ENCODE measurements at regions not wholly inside any gene's neighbourhood (a gene's known extent, or its start where the extent isn't known, plus 50 kb on each side); places are given as distances from the start of the nearest gene placed in this dataset.
A peak's percentile ranks its signal among the peaks of the same experiment; 100 is the strongest.

DNA sequence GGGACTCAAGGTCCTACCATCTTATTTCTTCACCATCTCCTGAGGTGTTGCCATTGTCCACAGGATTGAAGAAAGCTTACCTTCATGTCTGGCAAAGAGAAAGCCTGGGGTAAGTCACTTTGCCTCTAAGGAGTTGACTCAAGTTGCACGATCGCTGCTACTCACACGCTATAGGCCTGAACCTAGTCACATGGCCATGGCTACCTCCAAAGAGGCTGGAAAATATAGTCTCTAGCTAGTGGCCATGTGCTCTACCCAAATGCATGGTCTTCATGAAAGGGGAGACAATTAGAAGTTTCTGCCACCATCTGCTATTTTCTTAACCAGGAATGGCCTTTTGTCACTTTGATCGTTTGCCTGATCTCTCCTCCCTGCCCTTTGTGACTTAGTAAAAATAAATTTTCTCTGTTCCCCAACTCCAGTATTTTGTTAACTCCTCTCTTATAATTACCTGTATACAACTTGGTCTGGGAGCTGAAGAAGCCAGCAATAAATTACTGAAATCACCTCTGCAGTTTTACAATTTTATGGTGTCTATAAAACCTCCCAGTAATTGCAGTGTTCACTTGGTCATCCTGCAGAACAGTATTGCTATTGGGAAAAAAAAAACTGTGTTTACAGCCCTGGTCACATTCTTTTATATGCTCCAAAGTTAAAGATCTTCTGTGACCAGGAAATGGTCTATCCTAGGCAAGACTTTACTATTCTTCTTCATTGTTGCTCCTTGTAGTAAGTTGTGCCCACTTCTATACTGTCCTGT lies 126.7 kb upstream of the TSPAN5 start:
- no peak overlapping the region for H3K4me3 Mint-ChIP-seq

DNA sequence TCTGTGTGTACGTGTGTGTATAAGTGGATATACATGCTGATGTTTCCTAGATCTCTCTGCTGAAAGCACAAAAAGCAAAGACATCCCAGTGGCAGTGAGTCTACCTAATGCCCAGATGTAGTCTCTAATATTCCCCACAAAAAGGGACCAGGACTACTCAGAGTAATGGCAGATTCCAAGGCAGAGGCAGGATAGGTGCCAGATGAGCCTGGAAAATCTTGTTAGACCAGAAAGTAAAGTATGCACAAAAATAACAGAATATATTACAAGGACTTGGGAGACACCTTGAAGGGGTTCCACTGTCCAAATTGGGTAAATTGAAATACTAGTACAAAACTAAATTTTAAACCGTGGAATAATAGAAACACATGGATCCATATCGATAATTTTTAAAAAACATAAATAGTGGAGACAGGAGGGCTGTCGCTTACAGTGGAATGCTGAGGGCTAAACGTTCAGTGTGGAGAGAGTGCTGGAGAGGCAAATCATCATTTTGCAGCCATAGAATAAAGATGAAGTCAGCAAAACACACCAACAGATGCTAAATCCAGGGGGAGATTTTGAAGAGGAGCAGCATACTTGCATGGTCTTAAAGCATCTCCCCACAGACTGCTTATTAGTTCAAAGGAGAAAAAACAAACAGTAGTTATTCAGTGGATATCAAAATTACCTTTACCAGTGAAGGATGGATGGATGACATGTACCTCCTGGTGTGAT lies 123.4 kb upstream of the TSPAN5 start:
- Mint-ChIP-seq H3K4me3 (no peak overlapping the region), H3K36me3 (no peaks in the 10 kb centered on the region), H3K9me3 (no peaks in the 10 kb centered on the region), H3K27me3 (peaks cover 16 to 54% (median 16%) of the 10 kb centered on the region in 3 donors), H3K4me1 (no peaks in the 10 kb centered on the region), H3K27ac (no peak overlapping the region)
- ATAC-seq (ENCODE audit: low read depth in 2 of 2), result no peak
- DNase-seq, result no peak

More for the DNA sequence above, 126.7 kb upstream of the TSPAN5 start:
- H3K9me3 Mint-ChIP-seq, result peaks cover 0 to 7% (median 0%) of the 10 kb centered on the region in 7 donors
- H3K4me1 Mint-ChIP-seq, result no peaks in the 10 kb centered on the region
- ATAC-seq (ENCODE audit: low read depth in 2 of 2) (no peak), DNase-seq (no peak)
- H3K36me3 Mint-ChIP-seq, result no peaks in the 10 kb centered on the region
- no peak overlapping the region for H3K27ac Mint-ChIP-seq
- H3K27me3 Mint-ChIP-seq, result peaks cover 16 to 37% (median 20%) of the 10 kb centered on the region in 3 donors

DNA sequence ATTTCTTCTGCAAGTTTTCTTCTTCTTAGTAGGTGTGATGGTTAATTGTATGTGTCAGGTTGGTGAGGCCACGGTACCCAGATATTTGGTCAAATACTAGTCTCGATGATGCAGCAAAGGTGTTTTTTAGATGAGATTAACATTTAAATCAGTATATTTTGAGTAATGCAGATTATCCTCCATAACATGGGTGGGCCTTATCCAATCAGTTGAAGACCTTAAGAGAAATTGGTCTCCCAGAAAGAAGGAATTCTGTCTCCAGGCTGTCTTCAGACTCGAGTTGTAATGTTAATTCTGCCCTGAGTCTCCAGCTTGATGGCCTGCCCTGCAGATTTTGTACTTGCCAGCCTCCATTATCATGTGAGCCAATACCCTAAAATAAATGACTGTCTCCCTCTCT lies 122.5 kb upstream of the TSPAN5 start:
- Mint-ChIP-seq H3K4me3 (no peak overlapping the region), H3K9me3 (no peaks in the 10 kb centered on the region)
- no peak for ATAC-seq (ENCODE audit: low read depth in 2 of 2)

DNA sequence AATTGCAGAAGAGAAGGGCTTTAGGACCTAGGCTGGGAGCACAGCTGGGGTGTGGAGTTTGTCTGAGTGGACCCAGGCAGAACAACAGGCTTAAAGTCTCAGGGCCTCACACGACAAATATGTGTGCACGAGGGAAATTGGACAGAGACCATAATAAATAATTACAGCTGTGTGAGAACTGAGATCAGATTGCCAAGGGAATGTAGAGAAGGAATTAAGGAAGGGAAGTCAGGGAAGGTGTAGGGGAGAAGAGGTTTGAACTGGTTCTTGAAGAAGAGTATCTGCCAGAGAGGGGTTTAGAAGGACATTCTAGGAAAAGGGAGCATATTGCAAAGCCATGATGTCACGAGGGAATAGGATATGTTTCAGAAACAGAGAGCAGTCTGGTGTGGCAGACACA lies 120.7 kb upstream of the TSPAN5 start:
- Mint-ChIP-seq H3K9me3 (peaks cover 0 to 5% (median 0%) of the 10 kb centered on the region in 7 donors), H3K36me3 (no peaks in the 10 kb centered on the region), H3K27ac (peak overlapping the region in 1 of 6 donors; percentile 12), H3K27me3 (peaks cover 9 to 48% (median 16%) of the 10 kb centered on the region in 3 donors), H3K4me3 (no peak overlapping the region), H3K4me1 (no peaks in the 10 kb centered on the region)
- no peak for DNase-seq
- ATAC-seq (ENCODE audit: low read depth in 2 of 2), result no peak

More for the DNA sequence above, 122.5 kb upstream of the TSPAN5 start:
- DNase-seq, result no peak
- H3K27me3 Mint-ChIP-seq, result peaks cover 9 to 54% (median 16%) of the 10 kb centered on the region in 3 donors
- no peaks in the 10 kb centered on the region for H3K4me1 Mint-ChIP-seq
- H3K27ac Mint-ChIP-seq, result no peak overlapping the region
- H3K36me3 Mint-ChIP-seq, result no peaks in the 10 kb centered on the region

DNA sequence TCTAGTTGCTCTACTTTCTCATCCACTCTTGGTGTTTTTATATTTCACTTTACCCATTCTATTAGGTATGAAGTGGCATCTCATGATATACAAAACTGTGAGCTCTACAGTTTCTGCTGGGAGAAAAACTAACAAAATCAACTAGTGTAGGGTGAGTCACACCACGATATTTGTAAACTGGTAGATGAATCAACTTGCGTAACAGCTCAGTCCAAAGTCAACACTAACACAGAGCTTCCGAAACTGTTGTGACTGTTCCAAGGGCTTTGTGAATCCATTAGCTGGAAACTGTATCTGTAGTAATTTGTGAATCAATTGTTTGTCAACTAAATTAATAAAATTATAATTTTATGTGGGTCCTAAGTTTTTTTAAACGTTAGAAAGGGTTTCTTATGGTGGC lies 119.8 kb upstream of the TSPAN5 start:
- ATAC-seq (ENCODE audit: low read depth in 2 of 2) (no peak), DNase-seq (no peak)
- Mint-ChIP-seq H3K4me3 (no peak overlapping the region), H3K4me1 (peaks cover 2 to 4% (median 4%) of the 10 kb centered on the region in 3 donors), H3K27me3 (peaks cover 6 to 44% (median 20%) of the 10 kb centered on the region in 3 donors), H3K27ac (no peak overlapping the region), H3K9me3 (peaks cover 0 to 5% (median 0%) of the 10 kb centered on the region in 7 donors), H3K36me3 (no peaks in the 10 kb centered on the region)

DNA sequence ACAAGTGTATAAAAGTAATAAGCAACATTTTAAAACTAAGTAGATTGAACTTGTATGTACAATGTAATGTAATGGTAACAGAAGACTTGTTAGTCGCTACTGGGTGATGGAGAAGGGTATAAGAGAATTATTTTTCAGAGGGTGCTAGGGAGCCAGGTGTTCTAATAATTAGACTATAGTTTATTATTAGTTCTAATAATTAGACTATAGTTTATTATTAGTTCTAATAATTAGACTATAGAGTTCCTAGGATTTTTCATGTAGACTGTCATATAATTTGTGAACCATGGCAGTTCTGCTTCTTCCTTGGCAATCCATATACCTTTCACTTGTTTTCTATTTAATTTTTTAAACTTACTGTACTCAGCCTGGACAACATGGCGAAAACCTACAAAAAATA lies 117.3 kb upstream of the TSPAN5 start:
- no peak for ATAC-seq (ENCODE audit: low read depth in 2 of 2)
- H3K36me3 Mint-ChIP-seq, result no peaks in the 10 kb centered on the region
- H3K4me1 Mint-ChIP-seq, result peaks cover 2 to 7% (median 5%) of the 10 kb centered on the region in 3 donors
- no peak for DNase-seq
- H3K27ac Mint-ChIP-seq, result no peak overlapping the region
- peaks cover 0 to 20% (median 6%) of the 10 kb centered on the region in 3 donors for H3K27me3 Mint-ChIP-seq
- no peak overlapping the region for H3K4me3 Mint-ChIP-seq
- H3K9me3 Mint-ChIP-seq, result peaks cover 0 to 5% (median 0%) of the 10 kb centered on the region in 7 donors

DNA sequence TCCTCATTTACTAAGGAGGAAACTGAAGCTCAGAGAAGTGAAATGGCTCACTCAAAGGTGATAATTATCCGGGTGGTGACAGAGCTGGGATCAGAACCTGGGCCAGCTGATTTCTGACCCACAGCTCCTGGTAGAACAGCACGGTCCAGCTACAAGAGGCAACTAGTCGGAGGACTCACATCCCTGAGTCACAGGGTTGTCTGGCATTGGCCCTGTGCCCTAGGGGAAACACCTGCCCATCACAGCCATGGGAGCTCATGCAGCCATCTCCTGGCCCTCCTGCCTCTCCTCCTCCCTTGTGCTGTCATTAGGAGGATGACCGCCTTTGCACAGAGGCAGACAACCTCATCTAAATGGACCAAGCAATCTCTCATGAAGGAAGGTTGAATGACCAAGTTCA lies 115.2 kb upstream of the TSPAN5 start:
- peaks cover 2 to 6% (median 4%) of the 10 kb centered on the region in 3 donors for H3K27me3 Mint-ChIP-seq
- no peaks in the 10 kb centered on the region for H3K36me3 Mint-ChIP-seq
- DNase-seq, result no peak
- H3K27ac Mint-ChIP-seq, result peak overlapping the region in 1 of 6 donors; percentile 24
- peaks cover 2 to 7% (median 5%) of the 10 kb centered on the region in 3 donors for H3K4me1 Mint-ChIP-seq
- no peak for ATAC-seq (ENCODE audit: low read depth in 2 of 2)
- H3K9me3 Mint-ChIP-seq, result peaks cover 2 to 16% (median 8%) of the 10 kb centered on the region in 7 donors
- H3K4me3 Mint-ChIP-seq, result no peak overlapping the region

DNA sequence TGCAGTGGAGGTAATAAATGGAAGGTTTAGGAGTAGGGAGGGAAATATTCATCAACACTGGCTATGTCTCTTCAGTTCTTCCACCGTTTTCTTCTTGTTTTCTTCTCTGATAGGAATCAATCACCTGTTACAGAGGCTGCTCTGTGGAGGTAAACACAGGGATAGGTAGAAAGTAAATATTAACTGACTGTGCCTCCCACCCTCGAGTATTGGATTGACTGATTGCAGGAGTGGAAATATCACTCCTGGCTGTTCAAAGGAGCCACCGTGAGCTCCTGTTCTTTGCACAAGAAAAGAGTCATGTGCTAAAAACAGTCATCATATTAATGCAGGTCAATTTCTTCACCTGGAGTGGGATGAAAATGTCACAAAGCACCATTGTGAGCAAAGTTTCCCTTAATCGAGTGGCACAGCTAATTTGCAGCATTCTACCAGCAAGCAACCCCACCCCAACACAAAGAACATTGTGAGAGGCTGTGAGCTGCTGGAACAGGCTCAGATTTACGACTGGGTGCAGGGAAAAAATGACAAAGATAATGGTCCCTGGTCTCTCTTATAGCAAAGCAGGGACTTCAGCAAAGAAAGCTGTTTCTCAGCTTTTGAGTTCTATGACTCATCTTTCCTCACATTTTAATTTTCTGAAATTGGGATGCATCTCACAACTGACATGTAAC lies 113.7 kb upstream of the TSPAN5 start:
- Mint-ChIP-seq H3K9me3 (peaks cover 5 to 18% (median 8%) of the 10 kb centered on the region in 7 donors), H3K27me3 (peaks cover 0 to 6% (median 4%) of the 10 kb centered on the region in 3 donors), H3K36me3 (no peaks in the 10 kb centered on the region), H3K4me1 (peaks cover 2 to 7% (median 5%) of the 10 kb centered on the region in 3 donors), H3K4me3 (no peak overlapping the region), H3K27ac (no peak overlapping the region)
- ATAC-seq (ENCODE audit: low read depth in 2 of 2) (no peak), DNase-seq (no peak)

DNA sequence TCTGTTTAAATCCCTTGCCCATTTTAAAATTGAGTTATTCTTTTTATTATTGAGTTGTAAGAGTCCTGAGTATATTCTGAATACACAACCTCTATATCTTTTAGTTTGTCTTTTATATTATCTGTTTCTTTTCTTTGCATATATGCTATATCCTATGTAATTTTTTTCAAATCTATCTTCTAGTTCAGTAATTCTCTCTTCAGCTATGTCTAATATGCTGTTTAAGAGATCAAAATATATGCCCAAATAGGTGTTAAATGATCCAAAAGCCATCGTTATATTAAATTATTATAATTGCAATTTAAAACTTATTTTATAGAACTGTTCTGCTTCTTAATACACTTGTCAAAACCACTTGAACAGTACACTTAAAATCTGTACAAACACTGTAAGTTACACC lies 107.4 kb upstream of the TSPAN5 start:
- no peak for ATAC-seq (ENCODE audit: low read depth in 2 of 2)

DNA sequence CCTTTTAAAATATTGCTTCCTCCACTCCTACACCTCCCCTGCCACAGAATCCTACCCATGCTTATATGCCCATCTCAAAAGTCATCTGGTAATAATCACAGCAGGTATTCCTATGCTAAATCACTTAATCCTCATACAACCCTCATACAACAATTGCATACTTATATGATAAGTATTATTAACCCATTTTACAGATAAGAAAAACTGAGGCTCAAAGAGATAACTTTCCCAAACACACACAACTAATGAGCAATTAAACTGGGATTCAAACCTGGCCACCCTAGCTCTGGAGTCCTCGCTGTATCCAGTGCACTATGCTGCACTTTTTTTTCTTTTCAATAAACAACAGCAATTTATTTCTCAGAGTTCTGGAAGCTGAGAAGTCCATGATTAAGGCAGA lies 99.8 kb upstream of the TSPAN5 start:
- DNase-seq (no peak), ATAC-seq (ENCODE audit: low read depth in 2 of 2) (no peak)
- no peaks in the 10 kb centered on the region for H3K36me3 Mint-ChIP-seq
- no peak overlapping the region for H3K27ac Mint-ChIP-seq
- no peaks in the 10 kb centered on the region for H3K4me1 Mint-ChIP-seq
- H3K4me3 Mint-ChIP-seq, result no peak overlapping the region
- peaks cover 0 to 10% (median 7%) of the 10 kb centered on the region in 3 donors for H3K27me3 Mint-ChIP-seq
- H3K9me3 Mint-ChIP-seq, result peaks cover 0 to 4% (median 2%) of the 10 kb centered on the region in 7 donors

More for the DNA sequence above, 107.4 kb upstream of the TSPAN5 start:
- Mint-ChIP-seq H3K27ac (no peak overlapping the region), H3K4me1 (no peaks in the 10 kb centered on the region), H3K9me3 (peaks cover 9 to 43% (median 31%) of the 10 kb centered on the region in 7 donors), H3K27me3 (peaks cover 3 to 5% (median 4%) of the 10 kb centered on the region in 3 donors), H3K36me3 (peaks cover 0 to 17% of the 10 kb centered on the region in 2 donors), H3K4me3 (no peak overlapping the region)
- no peak for DNase-seq

DNA sequence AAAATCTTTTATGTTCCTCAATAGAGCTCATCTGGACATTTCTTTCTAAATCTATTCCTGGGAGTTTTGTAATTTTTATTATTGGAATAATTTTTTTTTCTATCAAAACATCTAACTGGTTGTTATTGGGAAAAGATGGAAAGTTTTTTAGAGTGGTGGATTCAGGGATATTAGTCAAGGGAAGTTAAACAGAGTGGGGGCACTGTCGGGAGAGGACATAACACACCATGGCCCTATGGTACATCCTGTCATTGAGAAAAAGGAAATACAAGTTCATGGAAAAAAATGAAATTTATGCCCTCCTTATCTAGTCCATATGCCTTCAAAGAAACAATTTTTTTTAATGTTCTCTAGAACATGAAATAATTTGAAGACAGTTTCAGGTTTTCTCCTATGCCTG lies 96.3 kb upstream of the TSPAN5 start:
- no peaks in the 10 kb centered on the region for H3K4me1 Mint-ChIP-seq

DNA sequence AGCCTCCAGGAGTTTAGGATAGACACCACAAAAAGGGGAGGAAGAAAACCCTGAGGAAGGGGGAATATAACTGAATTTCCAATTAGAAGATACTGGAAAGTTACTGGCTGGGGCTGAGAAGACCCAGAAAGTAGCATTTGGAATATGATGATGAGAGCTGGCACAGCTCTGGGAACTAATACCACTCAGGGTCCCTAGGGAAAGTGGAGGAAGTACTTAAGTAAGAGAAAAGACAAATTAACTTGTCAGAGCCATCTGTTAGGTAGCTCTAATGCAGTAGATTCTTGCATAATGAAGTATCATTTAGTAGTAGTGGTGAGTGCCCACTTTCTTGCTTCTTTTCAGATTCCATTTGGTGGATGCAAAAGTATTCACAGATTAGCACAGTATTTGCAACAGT lies 90.8 kb upstream of the TSPAN5 start:
- Mint-ChIP-seq H3K4me1 (no peaks in the 10 kb centered on the region), H3K9me3 (no peaks in the 10 kb centered on the region), H3K27ac (no peak overlapping the region), H3K4me3 (no peak overlapping the region), H3K27me3 (no peaks in the 10 kb centered on the region), H3K36me3 (no peaks in the 10 kb centered on the region)
- ATAC-seq (ENCODE audit: low read depth in 2 of 2) (no peak), DNase-seq (no peak)

More for the DNA sequence above, 96.3 kb upstream of the TSPAN5 start:
- Mint-ChIP-seq H3K27me3 (no peaks in the 10 kb centered on the region), H3K27ac (no peak overlapping the region), H3K4me3 (no peak overlapping the region), H3K9me3 (peaks cover 0 to 2% (median 0%) of the 10 kb centered on the region in 7 donors), H3K36me3 (no peaks in the 10 kb centered on the region)
- no peak for ATAC-seq (ENCODE audit: low read depth in 2 of 2)
- DNase-seq, result no peak

DNA sequence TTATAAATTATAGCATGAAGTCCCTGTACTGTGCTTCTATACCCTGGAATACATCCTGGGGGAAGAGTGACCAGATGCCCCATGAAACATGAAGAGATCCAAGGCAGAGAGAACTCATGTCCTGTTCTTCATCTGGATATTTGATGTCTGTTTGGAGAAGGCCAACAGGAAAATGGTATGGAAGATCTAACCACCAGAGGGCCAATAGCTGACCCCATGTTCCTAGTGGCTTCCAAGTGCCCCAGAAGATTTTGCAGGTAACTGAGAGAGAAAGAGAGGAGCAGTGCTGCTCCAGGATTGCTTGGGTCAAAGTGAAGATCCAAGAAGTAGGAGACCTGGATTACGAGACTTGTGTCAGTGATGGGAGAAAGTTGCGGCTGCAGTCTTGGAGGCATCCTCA lies 90.2 kb upstream of the TSPAN5 start:
- H3K27me3 Mint-ChIP-seq, result no peaks in the 10 kb centered on the region
- H3K27ac Mint-ChIP-seq, result peak overlapping the region in 1 of 6 donors; percentile 8
- no peaks in the 10 kb centered on the region for H3K36me3 Mint-ChIP-seq
- DNase-seq (no peak), ATAC-seq (ENCODE audit: low read depth in 2 of 2) (no peak)
- H3K4me1 Mint-ChIP-seq, result no peaks in the 10 kb centered on the region
- H3K4me3 Mint-ChIP-seq, result no peak overlapping the region
- H3K9me3 Mint-ChIP-seq, result no peaks in the 10 kb centered on the region

Data from naive B cell (primary cell).